Stimulated activated naive B cell treated with anti-CD40 and anti-IgM and Interleukin-4, amounts not matched to agents 10 μg/mL and 1 μg/mL and 100 μg/mL, for 72 hours (primary cell): ENCODE measurements at regions not wholly inside any gene's neighbourhood (a gene's known extent, or its start where the extent isn't known, plus 50 kb on each side); places are given as distances from the start of the nearest gene placed in this dataset.

Experiments used
- ATAC-seq, 2 donors: fragments of 150-1000 bp; cut with Tn5 transposase; replicated peaks; 2 replicates each; pipeline ENCODE4 v1.10.0; 2021; ENCODE audit warnings: moderate library complexity in 1 of 2
- DNase-seq: peaks from one replicate; pipeline ENCODE4 v3.0.0; 2021
- H3K27ac Mint-ChIP-seq: one replicate; pipeline ENCODE4 v1.8.0; 2022; ENCODE audit warnings: mild to moderate bottlenecking, mixed read lengths
- H3K27me3 Mint-ChIP-seq, 2 donors: one replicate each; pipeline ENCODE4 v1.8.0; 2022; ENCODE audit warnings: mixed read lengths in 2 of 2
- H3K36me3 Mint-ChIP-seq, 2 donors: one replicate each; pipeline ENCODE4 v1.8.0; 2022; ENCODE audit warnings: mixed read lengths in 2 of 2, mild to moderate bottlenecking in 1 of 2
- H3K4me1 Mint-ChIP-seq, 2 donors: one replicate each; pipeline ENCODE4 v1.8.0; 2022; ENCODE audit warnings: mixed read lengths in 2 of 2, mild to moderate bottlenecking in 1 of 2
- H3K4me3 Mint-ChIP-seq, 2 donors: one replicate each; pipeline ENCODE4 v1.8.0; 2022; ENCODE audit warnings: mild to moderate bottlenecking in 2 of 2, mixed read lengths in 2 of 2, moderate library complexity in 1 of 2
- H3K9me3 Mint-ChIP-seq, 2 donors: one replicate each; pipeline ENCODE4 v1.8.0; 2022; ENCODE audit warnings: mixed read lengths in 2 of 2, mild to moderate bottlenecking in 1 of 2

DNA sequence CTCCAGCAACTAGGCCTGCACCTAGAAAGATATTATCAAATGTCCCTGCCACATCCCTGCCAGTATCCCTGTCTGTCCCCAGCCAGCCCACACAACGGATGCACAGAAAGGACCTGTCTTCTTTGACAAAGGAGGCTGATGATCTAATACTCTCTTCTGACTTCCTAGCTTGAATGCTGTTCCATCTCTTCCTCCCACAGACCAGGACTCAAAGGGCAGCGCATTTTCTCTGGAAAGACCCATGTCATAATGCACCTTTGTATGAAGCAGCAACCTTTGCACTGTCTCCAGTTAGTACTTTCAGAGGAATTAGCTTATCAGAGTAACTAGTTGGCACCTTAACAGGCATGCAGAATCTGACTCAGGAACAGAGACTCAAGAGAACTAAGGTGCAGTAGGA, 53.3 kb upstream of the TAF8 start:
- peak; percentile 38 to 60 for ATAC-seq
- H3K27ac Mint-ChIP-seq, result peak overlapping the region; percentile 39
- no peaks in the 10 kb centered on the region for H3K27me3 Mint-ChIP-seq
- H3K4me3 Mint-ChIP-seq, result no peak overlapping the region
- H3K9me3 Mint-ChIP-seq, result no peaks in the 10 kb centered on the region
- no peak for DNase-seq
- peaks cover 6 to 14% of the 10 kb centered on the region in 2 donors for H3K36me3 Mint-ChIP-seq
- peaks cover 12 to 18% of the 10 kb centered on the region in 2 donors for H3K4me1 Mint-ChIP-seq

DNA sequence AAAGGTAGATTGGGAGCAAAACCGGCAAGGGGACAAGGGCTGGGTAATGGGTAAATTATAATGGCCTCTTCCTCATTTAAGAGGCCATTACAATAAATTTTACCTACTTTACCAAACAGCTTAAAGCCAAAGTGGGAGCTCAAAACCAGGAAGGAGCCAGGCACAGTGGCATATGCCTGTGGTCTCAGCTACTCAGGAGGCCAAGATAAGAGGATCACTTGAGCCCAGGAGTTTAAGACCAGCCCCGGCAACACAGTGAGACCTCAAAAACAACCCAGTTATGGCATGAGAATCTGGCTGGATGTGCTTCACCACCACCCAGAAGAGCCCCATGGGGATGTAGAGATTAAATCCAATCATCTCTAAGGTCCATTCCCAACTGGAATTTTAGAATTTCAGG, 52.9 kb upstream of the TAF8 start:
- Mint-ChIP-seq H3K9me3 (no peaks in the 10 kb centered on the region), H3K27ac (no peak overlapping the region), H3K4me3 (no peak overlapping the region), H3K4me1 (peaks cover 12 to 18% of the 10 kb centered on the region in 2 donors), H3K27me3 (no peaks in the 10 kb centered on the region), H3K36me3 (peaks cover 6 to 14% of the 10 kb centered on the region in 2 donors)
- ATAC-seq (peak in 1 of 2 donors; percentile 5), DNase-seq (no peak)
